Suprapubic skin (tissue), 4 donors: ENCODE measurements at regions not wholly inside any gene's neighbourhood (a gene's known extent, or its start where the extent isn't known, plus 50 kb on each side); places are given as distances from the start of the nearest gene placed in this dataset.

Experiments
- DNase-seq, 2 donors: peaks; one replicate each; pipeline ENCODE4 v3.0.0-alpha.2; 2019; ENCODE audit warnings: low spot score in 2 of 2
- H3K27ac ChIP-seq: fragments of 200-600 bp; sonication (generic); one replicate; pipeline ENCODE4 v1.5.1; 2019
- H3K27me3 ChIP-seq: fragments of 200-600 bp; sonication (generic); one replicate; pipeline ENCODE4 v1.5.1; 2019
- H3K36me3 ChIP-seq: fragments of 200-600 bp; sonication (generic); one replicate; pipeline ENCODE4 v1.5.1; 2019
- H3K4me1 ChIP-seq: fragments of 200-600 bp; sonication (generic); one replicate; pipeline ENCODE4 v1.5.1; 2019
- H3K4me3 ChIP-seq: fragments of 200-600 bp; sonication (generic); one replicate; pipeline ENCODE4 v1.5.1; 2019; ENCODE audit warnings: mild to moderate bottlenecking
- H3K9me3 ChIP-seq: fragments of 200-600 bp; sonication (generic); one replicate; pipeline ENCODE4 v1.5.1; 2019
- CTCF ChIP-seq, 2 donors: fragments of 200-600 bp in 1 of 2; fragments of 450-650 bp in 1 of 2; sonication (generic) in 1 of 2; IDR thresholded peaks; one replicate each; pipeline ENCODE4 v1.5.1; 2016 to 2019; ENCODE audit warnings: antibody characterized with exemption in 2 of 2, mild to moderate bottlenecking in 1 of 2, moderate library complexity in 1 of 2
- EP300 ChIP-seq: sonication (generic); formaldehyde crosslinking; IDR thresholded peaks from one replicate; pipeline ENCODE4 v1.6.1; 2017; ENCODE audit warnings: antibody characterized with exemption
- POLR2A ChIP-seq, 2 donors: fragments of 450-650 bp; IDR thresholded peaks; one replicate each; pipeline ENCODE4 v1.6.1; 2017; ENCODE audit warnings: antibody characterized with exemption in 2 of 2, mild to moderate bottlenecking in 2 of 2, moderate library complexity in 2 of 2
- POLR2AphosphoS5 ChIP-seq, 3 donors: sonication (generic); formaldehyde crosslinking; IDR thresholded peaks; one replicate each; pipeline ENCODE4 v1.6.1; 2017; ENCODE audit warnings: antibody characterized with exemption in 3 of 3
- WGBS: methylation state at CpG from one replicate; pipeline ENCODE4 v1.1.5; 2018; 5-methylcytosine and 5-hydroxymethylcytosine counted together

DNA sequence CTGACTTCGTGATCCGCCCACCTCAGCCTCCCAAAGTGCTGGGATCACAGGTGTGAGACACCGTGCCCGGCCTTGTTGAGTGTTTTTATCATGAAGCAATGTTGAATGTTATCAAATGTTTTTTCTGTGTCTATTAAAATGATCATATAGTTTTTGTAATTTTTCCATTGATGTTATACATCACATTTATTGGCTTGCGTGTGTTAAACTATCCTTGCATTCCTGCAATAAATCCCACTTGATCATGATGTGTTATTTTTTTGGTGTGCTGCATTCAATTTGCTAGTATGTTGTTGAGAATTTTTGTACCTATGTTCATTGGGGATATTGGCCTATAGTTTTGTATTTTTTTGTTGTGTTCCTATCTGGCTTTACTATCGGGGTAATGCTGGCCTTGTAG lies 113.1 kb upstream of the PARD3B start:
- DNase-seq, result no peak
- Histone ChIP-seq H3K4me1 (no peaks in the 10 kb centered on the region), H3K27me3 (no peaks in the 10 kb centered on the region), H3K9me3 (peaks cover 10% of the 10 kb centered on the region), H3K36me3 (no peaks in the 10 kb centered on the region), H3K4me3 (no peak overlapping the region), H3K27ac (no peak overlapping the region)
- TF ChIP-seq EP300 (no peak), POLR2AphosphoS5 (IDR thresholded peaks at IDR 0.05) (no peak), POLR2A (IDR thresholded peaks at IDR 0.05) (no peak), CTCF (IDR thresholded peaks at IDR 0.05) (no peak)
- WGBS, result 94% methylated on average over 6 of the region's 6 CpGs

DNA sequence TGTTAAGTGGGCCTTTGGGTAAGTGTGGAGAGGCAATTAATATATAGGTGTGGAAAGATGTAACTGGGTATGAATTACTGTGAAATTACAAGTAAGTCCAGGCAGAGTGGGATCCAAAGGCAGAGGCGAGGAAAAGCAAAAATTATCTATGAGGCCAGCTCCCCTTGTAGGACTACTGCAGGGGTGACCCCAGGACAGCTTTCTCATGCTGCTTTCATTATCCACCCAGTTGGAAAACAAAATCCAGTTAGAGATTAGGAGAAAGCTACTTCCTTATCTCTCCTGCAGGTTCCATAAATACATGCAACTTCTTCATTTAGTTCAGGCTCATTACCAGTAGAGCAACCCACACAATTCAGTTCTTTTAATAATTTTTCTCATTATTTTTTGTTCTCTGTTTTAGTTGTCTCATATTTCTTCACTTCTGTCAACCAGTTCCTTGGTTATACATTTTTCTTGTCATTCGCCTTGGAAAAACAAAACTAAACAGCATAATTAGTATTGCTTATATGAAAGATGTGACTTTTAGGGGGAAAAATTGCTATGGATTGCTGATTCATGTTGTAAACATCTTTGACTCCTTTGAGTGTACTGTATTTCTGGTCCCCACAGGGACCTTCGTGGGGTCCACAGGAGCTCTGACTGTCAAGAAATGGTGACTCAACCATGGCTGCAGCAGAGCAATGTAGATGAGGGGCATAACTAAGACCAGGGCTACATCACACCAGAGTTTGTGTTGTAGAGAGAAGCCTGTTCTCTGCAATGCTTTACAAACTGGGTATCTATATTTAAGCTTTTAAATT lies 110.4 kb upstream of the PARD3B start:
- Histone ChIP-seq H3K27me3 (no peaks in the 10 kb centered on the region), H3K9me3 (peaks cover 10% of the 10 kb centered on the region), H3K4me1 (no peaks in the 10 kb centered on the region), H3K4me3 (no peak overlapping the region), H3K36me3 (no peaks in the 10 kb centered on the region), H3K27ac (no peak overlapping the region)
- WGBS, result 80% methylated on average over 3 of the region's 3 CpGs
- no peak for DNase-seq
- TF ChIP-seq CTCF (IDR thresholded peaks at IDR 0.05) (no peak), EP300 (no peak), POLR2AphosphoS5 (IDR thresholded peaks at IDR 0.05) (no peak), POLR2A (IDR thresholded peaks at IDR 0.05) (no peak)

DNA sequence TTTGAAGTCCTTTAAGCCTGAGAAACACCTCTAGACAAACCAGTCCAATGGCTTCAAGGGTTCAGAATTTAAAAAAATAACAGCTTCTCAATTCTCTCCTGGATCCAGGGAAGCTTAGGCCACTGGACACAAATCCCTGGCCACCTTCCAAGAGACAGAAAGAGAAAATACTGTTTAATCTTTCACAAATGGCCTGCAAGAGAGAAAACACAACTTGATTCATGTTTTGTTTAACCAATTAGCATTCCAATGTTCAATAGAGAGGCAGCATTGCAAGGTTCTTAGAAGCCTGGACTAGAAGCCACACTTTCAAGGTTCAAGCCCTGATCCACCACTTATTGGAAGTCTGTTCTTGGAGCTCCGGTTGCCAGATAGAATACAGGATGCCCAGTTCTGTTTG lies 109.0 kb upstream of the PARD3B start:
- Histone ChIP-seq H3K36me3 (no peaks in the 10 kb centered on the region), H3K9me3 (peaks cover 10% of the 10 kb centered on the region), H3K27me3 (no peaks in the 10 kb centered on the region), H3K4me1 (no peaks in the 10 kb centered on the region), H3K4me3 (no peak overlapping the region), H3K27ac (no peak overlapping the region)
- TF ChIP-seq POLR2AphosphoS5 (IDR thresholded peaks at IDR 0.05) (no peak), CTCF (IDR thresholded peaks at IDR 0.05) (no peak), EP300 (no peak), POLR2A (IDR thresholded peaks at IDR 0.05) (no peak)
- DNase-seq, result no peak
- WGBS, result 82% methylated on average over 1 of the region's 1 CpG

GRCh38 chr2:204437408-204437807 lies 107.9 kb upstream of the PARD3B start:
- Histone ChIP-seq H3K9me3 (no peaks in the 10 kb centered on the region), H3K27ac (no peak overlapping the region), H3K4me3 (no peak overlapping the region), H3K4me1 (no peaks in the 10 kb centered on the region), H3K36me3 (no peaks in the 10 kb centered on the region), H3K27me3 (no peaks in the 10 kb centered on the region)
- no peak for TF ChIP-seq POLR2AphosphoS5 (IDR thresholded peaks at IDR 0.05)
- no peak for TF ChIP-seq EP300
- no peak for TF ChIP-seq CTCF (IDR thresholded peaks at IDR 0.05)
- no peak for TF ChIP-seq POLR2A (IDR thresholded peaks at IDR 0.05)
- DNase-seq, result no peak
- 68% methylated on average over 5 of the region's 5 CpGs for WGBS

DNA sequence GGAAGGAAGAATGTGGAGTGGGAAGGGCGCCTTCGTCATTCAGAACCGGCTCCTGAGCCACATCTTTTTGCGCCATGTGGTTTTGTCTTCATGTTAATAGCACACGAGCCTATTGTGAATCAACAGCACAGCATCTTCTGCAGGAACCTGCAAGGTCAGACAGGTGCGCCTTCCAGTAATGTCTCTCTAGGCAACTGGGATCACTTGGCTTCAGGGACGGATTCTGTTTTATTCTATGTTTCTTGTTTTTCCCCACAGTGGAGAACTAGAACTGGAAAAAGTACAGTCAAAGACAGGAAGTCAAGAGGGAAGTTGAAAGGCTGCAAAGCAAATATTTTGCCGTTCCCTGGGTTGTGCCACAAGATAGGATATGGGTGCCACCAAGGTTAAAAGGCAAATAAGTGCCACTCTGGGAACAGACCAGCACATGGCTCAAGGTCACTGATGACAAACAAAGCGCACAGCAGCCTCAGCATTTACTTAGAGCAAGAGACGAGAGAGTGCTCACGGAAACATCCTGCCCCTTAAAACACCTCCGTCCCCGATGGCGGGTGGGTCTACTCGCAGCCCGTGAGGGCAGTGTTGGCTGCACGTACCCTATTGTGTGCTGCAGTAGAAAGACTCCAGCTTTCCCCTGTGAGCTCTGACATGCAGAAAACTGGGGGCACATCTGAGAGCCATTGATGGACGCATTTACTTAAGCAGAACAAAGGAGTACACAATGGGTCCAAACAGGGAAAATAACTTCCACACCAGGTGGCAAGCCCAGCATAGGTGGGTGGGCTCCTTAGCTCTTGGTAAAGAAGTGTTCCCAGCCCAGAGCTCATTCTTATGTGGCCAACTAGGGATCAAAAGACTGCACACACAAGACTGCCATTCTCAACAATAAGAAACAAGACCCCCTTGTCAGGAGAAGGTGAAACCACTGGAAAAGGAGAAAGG lies 107.2 kb upstream of the PARD3B start:
- DNase-seq, result no peak
- Histone ChIP-seq H3K27me3 (no peaks in the 10 kb centered on the region), H3K4me3 (no peak overlapping the region), H3K4me1 (no peaks in the 10 kb centered on the region), H3K36me3 (no peaks in the 10 kb centered on the region), H3K9me3 (no peaks in the 10 kb centered on the region), H3K27ac (no peak overlapping the region)
- TF ChIP-seq POLR2A (IDR thresholded peaks at IDR 0.05), result no peak
- no peak for TF ChIP-seq POLR2AphosphoS5 (IDR thresholded peaks at IDR 0.05)
- TF ChIP-seq CTCF (IDR thresholded peaks at IDR 0.05), result no peak
- TF ChIP-seq EP300, result no peak
- WGBS, result 83% methylated on average over 18 of the region's 18 CpGs
